Fibroblast of skin of right quadriceps (primary cell): ENCODE measurements at regions not wholly inside any gene's neighbourhood (a gene's known extent, or its start where the extent isn't known, plus 50 kb on each side); places are given as distances from the start of the nearest gene placed in this dataset.
"Not testable (repeated sequence)": the region's sequence is repeated elsewhere in the genome, so short reads cannot be mapped to it uniquely, and the experiment has no call there.

Source experiments
- DNase-seq: peaks from one replicate; pipeline ENCODE4 v3.0.0-alpha.2; 2013

- no peak for DNase-seq
These were observed 149.7 kb upstream of the TNFAIP3 start for GRCh38 chr6:137717074-137718073.

GRCh38 chr6:137718903-137719302 lies 148.2 kb upstream of the TNFAIP3 start:
- not testable (repeated sequence) for DNase-seq

GRCh38 chr6:137722749-137723272 lies 144.2 kb upstream of the TNFAIP3 start:
- DNase-seq = no peak

GRCh38 chr6:137723273-137724017 lies 143.6 kb upstream of the TNFAIP3 start:
- no peak for DNase-seq

GRCh38 chr6:137724018-137724403 lies 143.0 kb upstream of the TNFAIP3 start:
- no peak for DNase-seq

GRCh38 chr6:137724495-137725211 lies 142.4 kb upstream of the TNFAIP3 start:
- DNase-seq = no peak

GRCh38 chr6:137725949-137726348 lies 141.1 kb upstream of the TNFAIP3 start:
- DNase-seq = no peak

GRCh38 chr6:137726582-137726981 lies 140.5 kb upstream of the TNFAIP3 start:
- no peak for DNase-seq

- DNase-seq = no peak
These were observed 139.8 kb upstream of the TNFAIP3 start for GRCh38 chr6:137727216-137727765.

- DNase-seq = peak; percentile 70
These were observed 138.4 kb upstream of the TNFAIP3 start for GRCh38 chr6:137728386-137729349.

GRCh38 chr6:137729866-137730629 lies 137.0 kb upstream of the TNFAIP3 start:
- DNase-seq = peak; percentile 88

- DNase-seq = no peak
These were observed 135.5 kb upstream of the TNFAIP3 start for GRCh38 chr6:137731600-137731959.

- peak; percentile 52 for DNase-seq
These were observed 135.0 kb upstream of the TNFAIP3 start for GRCh38 chr6:137731960-137732616.

- DNase-seq = no peak
These were observed 133.7 kb upstream of the TNFAIP3 start for GRCh38 chr6:137733372-137733771.

GRCh38 chr6:137734005-137734874 lies 132.8 kb upstream of the TNFAIP3 start:
- DNase-seq = no peak

GRCh38 chr6:137734875-137735182 lies 132.2 kb upstream of the TNFAIP3 start:
- DNase-seq = no peak

GRCh38 chr6:137736048-137736818 lies 130.8 kb upstream of the TNFAIP3 start:
- no peak for DNase-seq

- no peak for DNase-seq
These were observed 130.1 kb upstream of the TNFAIP3 start for GRCh38 chr6:137736911-137737310.
